ENCODE measurements at regions not wholly inside any gene's neighbourhood (a gene's known extent, or its start where the extent isn't known, plus 50 kb on each side); places are given as distances from the start of the nearest gene placed in this dataset.
"Not testable (repeated sequence)": the region's sequence is repeated elsewhere in the genome, so short reads cannot be mapped to it uniquely, and the experiment has no call there.

- H2BK15ac ChIP-seq (ENCODE audit: low read length): no peak overlapping the region
- H3K23ac ChIP-seq (ENCODE audit: low read depth, low read length, poor library complexity): no peak overlapping the region
- H2AFZ ChIP-seq (ENCODE audit: low read length): peak overlapping the region; percentile 67
- peak overlapping the region; percentile 11 for H2BK5ac ChIP-seq (ENCODE audit: low read length)
- peaks cover 2 to 5% of the 10 kb centered on the region in 2 donors for H3K9me3 ChIP-seq (replicated peaks in 1 of 2; ENCODE audit: control insufficient read depth in 2 of 2, insufficient read depth in 1 of 2, low read depth in 1 of 2, low read length in 2 of 2)
- H2BK12ac ChIP-seq (ENCODE audit: low read length): no peak overlapping the region
- peaks cover 14 to 34% of the 10 kb centered on the region in 2 donors for H3K4me1 ChIP-seq (ENCODE audit: control insufficient read depth in 2 of 2, insufficient read depth in 1 of 2, low read depth in 1 of 2, low read length in 2 of 2)
- no peak overlapping the region for H3K4ac ChIP-seq (ENCODE audit: low read length)
- no peak overlapping the region for H2BK120ac ChIP-seq (ENCODE audit: low read depth, low read length)
- H3K79me1 ChIP-seq (ENCODE audit: low read depth, low read length): no peaks in the 10 kb centered on the region
- no peak overlapping the region for H3K14ac ChIP-seq (ENCODE audit: low read length)
- WGBS, 2 donors (ENCODE audit: extremely low coverage in 2 of 2, insufficient read length in 2 of 2, insufficient replicate concordance in 1 of 2): no CpG with 5 or more reads among the region's 30 CpGs
- H3K36me3 ChIP-seq (replicated peaks in 1 of 2; ENCODE audit: control insufficient read depth in 2 of 2, insufficient read depth in 2 of 2, low read length in 2 of 2): no peaks in the 10 kb centered on the region
- no peak overlapping the region for H3K4me2 ChIP-seq (ENCODE audit: insufficient read depth, low read length, poor library complexity, severe bottlenecking)
- peak overlapping the region; percentile 77 for H2AK5ac ChIP-seq (ENCODE audit: low read depth, low read length)
- no peak overlapping the region for H4K8ac ChIP-seq (ENCODE audit: low read depth, low read length)
- H3K27me3 ChIP-seq (ENCODE audit: control insufficient read depth in 3 of 3, insufficient read depth in 3 of 3, low read depth in 1 of 3, low read length in 3 of 3): peaks cover 0 to 24% (median 4%) of the 10 kb centered on the region in 3 experiments
- no peak overlapping the region for H3K9ac ChIP-seq (ENCODE audit: low read depth, low read length, poor library complexity)
- H3K18ac ChIP-seq (ENCODE audit: low read length): peak overlapping the region; percentile 31
- no peak for DNase-seq (ENCODE audit: low spot score)
- H4K91ac ChIP-seq (ENCODE audit: low read depth, low read length, poor library complexity): no peak overlapping the region
- H3K4me3 ChIP-seq (ENCODE audit: low read length in 2 of 2): no peak overlapping the region
- H3K27ac ChIP-seq (replicated peaks; ENCODE audit: low read length): no peak overlapping the region
Measured at GRCh38 chr6:170147832-170148708, 142.8 kb downstream of the DLL1 start.

- H3K4me3 ChIP-seq (ENCODE audit: low read length in 2 of 2): no peak overlapping the region
- no peak overlapping the region for H3K9ac ChIP-seq (ENCODE audit: low read depth, low read length, poor library complexity)
- H2AK5ac ChIP-seq (ENCODE audit: low read depth, low read length): peak overlapping the region; percentile 77
- no peak overlapping the region for H2BK120ac ChIP-seq (ENCODE audit: low read depth, low read length)
- no peak overlapping the region for H2BK5ac ChIP-seq (ENCODE audit: low read length)
- DNase-seq (ENCODE audit: low spot score): no peak
- peak overlapping the region; percentile 93 for H2BK15ac ChIP-seq (ENCODE audit: low read length)
- H3K23ac ChIP-seq (ENCODE audit: low read depth, low read length, poor library complexity): peak overlapping the region; percentile 15
- no peaks in the 10 kb centered on the region for H3K36me3 ChIP-seq (replicated peaks in 1 of 2; ENCODE audit: control insufficient read depth in 2 of 2, insufficient read depth in 2 of 2, low read length in 2 of 2)
- H2AFZ ChIP-seq (ENCODE audit: low read length): no peak overlapping the region
- no peak overlapping the region for H3K4me2 ChIP-seq (ENCODE audit: insufficient read depth, low read length, poor library complexity, severe bottlenecking)
- H3K27ac ChIP-seq (replicated peaks; ENCODE audit: low read length): no peak overlapping the region
- H4K8ac ChIP-seq (ENCODE audit: low read depth, low read length): no peak overlapping the region
- H3K4ac ChIP-seq (ENCODE audit: low read length): no peak overlapping the region
- H3K9me3 ChIP-seq (replicated peaks in 1 of 2; ENCODE audit: control insufficient read depth in 2 of 2, insufficient read depth in 1 of 2, low read depth in 1 of 2, low read length in 2 of 2): peaks cover 2 to 5% of the 10 kb centered on the region in 2 donors
- no CpG with 5 or more reads among the region's 23 CpGs for WGBS, 2 donors (ENCODE audit: extremely low coverage in 2 of 2, insufficient read length in 2 of 2, insufficient replicate concordance in 1 of 2)
- no peak overlapping the region for H4K91ac ChIP-seq (ENCODE audit: low read depth, low read length, poor library complexity)
- peaks cover 0 to 24% (median 4%) of the 10 kb centered on the region in 3 experiments for H3K27me3 ChIP-seq (ENCODE audit: control insufficient read depth in 3 of 3, insufficient read depth in 3 of 3, low read depth in 1 of 3, low read length in 3 of 3)
- H3K14ac ChIP-seq (ENCODE audit: low read length): peak overlapping the region; percentile 13
- peaks cover 6 to 26% of the 10 kb centered on the region in 2 donors for H3K4me1 ChIP-seq (ENCODE audit: control insufficient read depth in 2 of 2, insufficient read depth in 1 of 2, low read depth in 1 of 2, low read length in 2 of 2)
- H2BK12ac ChIP-seq (ENCODE audit: low read length): no peak overlapping the region
- peak overlapping the region; percentile 67 for H3K18ac ChIP-seq (ENCODE audit: low read length)
- no peaks in the 10 kb centered on the region for H3K79me1 ChIP-seq (ENCODE audit: low read depth, low read length)
Measured at GRCh38 chr6:170147056-170147787, 143.7 kb downstream of the DLL1 start.

GRCh38 chr6:170146640-170147039, 144.2 kb downstream of the DLL1 start:
- DNase-seq (ENCODE audit: low spot score): no peak

GRCh38 chr6:170146131-170146530, 144.7 kb downstream of the DLL1 start:
- H3K79me1 ChIP-seq (ENCODE audit: low read depth, low read length); H3K4me2 ChIP-seq (ENCODE audit: insufficient read depth, low read length, poor library complexity, severe bottlenecking); H3K27ac ChIP-seq (replicated peaks; ENCODE audit: low read length); H2AFZ ChIP-seq (ENCODE audit: low read length); H3K9me3 ChIP-seq (replicated peaks in 1 of 2; ENCODE audit: control insufficient read depth in 2 of 2, insufficient read depth in 1 of 2, low read depth in 1 of 2, low read length in 2 of 2); H2BK120ac ChIP-seq (ENCODE audit: low read depth, low read length); H3K36me3 ChIP-seq (replicated peaks in 1 of 2; ENCODE audit: control insufficient read depth in 2 of 2, insufficient read depth in 2 of 2, low read length in 2 of 2); DNase-seq (ENCODE audit: low spot score): not testable (repeated sequence)
- peak overlapping the region; percentile 71 for H2BK15ac ChIP-seq (ENCODE audit: low read length)
- H3K9ac ChIP-seq (ENCODE audit: low read depth, low read length, poor library complexity): peak overlapping the region; percentile 80
- peak overlapping the region; percentile 76 for H3K14ac ChIP-seq (ENCODE audit: low read length)
- peaks cover 0 to 14% (median 4%) of the 10 kb centered on the region in 3 experiments for H3K27me3 ChIP-seq (ENCODE audit: control insufficient read depth in 3 of 3, insufficient read depth in 3 of 3, low read depth in 1 of 3, low read length in 3 of 3)
- peak overlapping the region; percentile 37 for H3K18ac ChIP-seq (ENCODE audit: low read length)
- peak overlapping the region; percentile 20 for H3K4ac ChIP-seq (ENCODE audit: low read length)
- peak overlapping the region; percentile 94 for H4K91ac ChIP-seq (ENCODE audit: low read depth, low read length, poor library complexity)
- H2BK5ac ChIP-seq (ENCODE audit: low read length): peak overlapping the region; percentile 92
- peak overlapping the region; percentile 69 for H3K23ac ChIP-seq (ENCODE audit: low read depth, low read length, poor library complexity)
- H3K4me3 ChIP-seq (ENCODE audit: low read length in 2 of 2): peak overlapping the region in 1 of 2 donors; percentile 23
- peak overlapping the region; percentile 87 for H4K8ac ChIP-seq (ENCODE audit: low read depth, low read length)
- peak overlapping the region; percentile 99 for H2AK5ac ChIP-seq (ENCODE audit: low read depth, low read length)
- H2BK12ac ChIP-seq (ENCODE audit: low read length): peak overlapping the region; percentile 69
- H3K4me1 ChIP-seq (ENCODE audit: control insufficient read depth in 2 of 2, insufficient read depth in 1 of 2, low read depth in 1 of 2, low read length in 2 of 2): peaks cover under 1 to 18% of the 10 kb centered on the region in 2 donors

More at GRCh38 chr6:170146640-170147039, 144.2 kb downstream of the DLL1 start:
- H3K9ac ChIP-seq (ENCODE audit: low read depth, low read length, poor library complexity): no peak overlapping the region
- peaks cover 2 to 5% of the 10 kb centered on the region in 2 donors for H3K9me3 ChIP-seq (replicated peaks in 1 of 2; ENCODE audit: control insufficient read depth in 2 of 2, insufficient read depth in 1 of 2, low read depth in 1 of 2, low read length in 2 of 2)
- H4K8ac ChIP-seq (ENCODE audit: low read depth, low read length): no peak overlapping the region
- peak overlapping the region; percentile 93 for H2BK15ac ChIP-seq (ENCODE audit: low read length)
- no peak overlapping the region for H2BK120ac ChIP-seq (ENCODE audit: low read depth, low read length)
- H3K4me3 ChIP-seq (ENCODE audit: low read length in 2 of 2): no peak overlapping the region
- whole genome bisulfite sequencing, 2 donors (ENCODE audit: extremely low coverage in 2 of 2, insufficient read length in 2 of 2, insufficient replicate concordance in 1 of 2): no CpG with 5 or more reads among the region's 12 CpGs
- no peaks in the 10 kb centered on the region for H3K36me3 ChIP-seq (replicated peaks in 1 of 2; ENCODE audit: control insufficient read depth in 2 of 2, insufficient read depth in 2 of 2, low read length in 2 of 2)
- H3K27ac ChIP-seq (replicated peaks; ENCODE audit: low read length): no peak overlapping the region
- peak overlapping the region; percentile 13 for H3K14ac ChIP-seq (ENCODE audit: low read length)
- no peak overlapping the region for H3K23ac ChIP-seq (ENCODE audit: low read depth, low read length, poor library complexity)
- peaks cover 6 to 22% of the 10 kb centered on the region in 2 donors for H3K4me1 ChIP-seq (ENCODE audit: control insufficient read depth in 2 of 2, insufficient read depth in 1 of 2, low read depth in 1 of 2, low read length in 2 of 2)
- no peaks in the 10 kb centered on the region for H3K79me1 ChIP-seq (ENCODE audit: low read depth, low read length)
- no peak overlapping the region for H3K4ac ChIP-seq (ENCODE audit: low read length)
- H2AK5ac ChIP-seq (ENCODE audit: low read depth, low read length): peak overlapping the region; percentile 77
- H3K27me3 ChIP-seq (ENCODE audit: control insufficient read depth in 3 of 3, insufficient read depth in 3 of 3, low read depth in 1 of 3, low read length in 3 of 3): peaks cover 0 to 19% (median 4%) of the 10 kb centered on the region in 3 experiments
- no peak overlapping the region for H3K4me2 ChIP-seq (ENCODE audit: insufficient read depth, low read length, poor library complexity, severe bottlenecking)
- H4K91ac ChIP-seq (ENCODE audit: low read depth, low read length, poor library complexity): no peak overlapping the region
- no peak overlapping the region for H2BK12ac ChIP-seq (ENCODE audit: low read length)
- H3K18ac ChIP-seq (ENCODE audit: low read length): peak overlapping the region; percentile 89
- peak overlapping the region; percentile 92 for H2BK5ac ChIP-seq (ENCODE audit: low read length)
- H2AFZ ChIP-seq (ENCODE audit: low read length): no peak overlapping the region
